ENCODE measurements at regions not wholly inside any gene's neighbourhood (a gene's known extent, or its start where the extent isn't known, plus 50 kb on each side); places are given as distances from the start of the nearest gene placed in this dataset.

DNA sequence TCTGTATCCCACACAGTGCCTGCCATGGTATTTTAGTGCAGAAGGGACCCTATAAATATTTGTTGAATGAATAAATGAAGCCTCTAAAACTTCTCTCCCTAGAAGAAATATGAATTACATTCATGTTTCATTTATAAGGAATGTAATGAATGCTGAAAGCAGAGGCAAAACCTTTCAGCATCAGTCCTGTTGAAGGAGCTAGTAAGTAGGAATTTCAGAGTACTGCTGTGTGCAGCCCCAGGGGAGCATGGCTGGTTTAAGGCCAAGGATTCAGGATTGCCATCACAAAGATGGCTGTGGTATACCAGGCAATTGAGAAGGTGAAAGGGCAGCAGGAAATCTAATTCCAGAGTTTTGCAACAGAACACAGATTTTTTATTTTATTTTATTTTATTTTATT is 1131.4 kb downstream of the IGSF11 start:
- H3K27me3 ChIP-seq (ENCODE audit: control insufficient read depth, insufficient read depth, low read length), result no peaks in the 10 kb centered on the region
- POLR2A ChIA-PET, result no interaction called here
- TF ChIP-seq, protein P1, sequence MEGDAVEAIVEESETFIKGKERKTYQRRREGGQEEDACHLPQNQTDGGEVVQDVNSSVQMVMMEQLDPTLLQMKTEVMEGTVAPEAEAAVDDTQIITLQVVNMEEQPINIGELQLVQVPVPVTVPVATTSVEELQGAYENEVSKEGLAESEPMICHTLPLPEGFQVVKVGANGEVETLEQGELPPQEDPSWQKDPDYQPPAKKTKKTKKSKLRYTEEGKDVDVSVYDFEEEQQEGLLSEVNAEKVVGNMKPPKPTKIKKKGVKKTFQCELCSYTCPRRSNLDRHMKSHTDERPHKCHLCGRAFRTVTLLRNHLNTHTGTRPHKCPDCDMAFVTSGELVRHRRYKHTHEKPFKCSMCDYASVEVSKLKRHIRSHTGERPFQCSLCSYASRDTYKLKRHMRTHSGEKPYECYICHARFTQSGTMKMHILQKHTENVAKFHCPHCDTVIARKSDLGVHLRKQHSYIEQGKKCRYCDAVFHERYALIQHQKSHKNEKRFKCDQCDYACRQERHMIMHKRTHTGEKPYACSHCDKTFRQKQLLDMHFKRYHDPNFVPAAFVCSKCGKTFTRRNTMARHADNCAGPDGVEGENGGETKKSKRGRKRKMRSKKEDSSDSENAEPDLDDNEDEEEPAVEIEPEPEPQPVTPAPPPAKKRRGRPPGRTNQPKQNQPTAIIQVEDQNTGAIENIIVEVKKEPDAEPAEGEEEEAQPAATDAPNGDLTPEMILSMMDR (IDR thresholded peaks at IDR 0.05; ENCODE audit: low read depth, low read length), result no peak
- no peaks in the 10 kb centered on the region for H3K9me3 ChIP-seq (ENCODE audit: control insufficient read depth, insufficient read depth, low read length)
- no peak overlapping the region for H3K4me3 ChIP-seq (ENCODE audit: low read depth, low read length)
- CTCF ChIA-PET, result interaction anchor here (0.6 kb wide), 1 partner anchor 259 kb away, joined by 7 read pairs; no protein-coding TSS in a partner anchor
- peak; percentile 43 for DNase-seq (ENCODE audit: low read depth, low spot score)
- no peak overlapping the region for H3K27ac ChIP-seq (ENCODE audit: low read depth, low read length)

DNA sequence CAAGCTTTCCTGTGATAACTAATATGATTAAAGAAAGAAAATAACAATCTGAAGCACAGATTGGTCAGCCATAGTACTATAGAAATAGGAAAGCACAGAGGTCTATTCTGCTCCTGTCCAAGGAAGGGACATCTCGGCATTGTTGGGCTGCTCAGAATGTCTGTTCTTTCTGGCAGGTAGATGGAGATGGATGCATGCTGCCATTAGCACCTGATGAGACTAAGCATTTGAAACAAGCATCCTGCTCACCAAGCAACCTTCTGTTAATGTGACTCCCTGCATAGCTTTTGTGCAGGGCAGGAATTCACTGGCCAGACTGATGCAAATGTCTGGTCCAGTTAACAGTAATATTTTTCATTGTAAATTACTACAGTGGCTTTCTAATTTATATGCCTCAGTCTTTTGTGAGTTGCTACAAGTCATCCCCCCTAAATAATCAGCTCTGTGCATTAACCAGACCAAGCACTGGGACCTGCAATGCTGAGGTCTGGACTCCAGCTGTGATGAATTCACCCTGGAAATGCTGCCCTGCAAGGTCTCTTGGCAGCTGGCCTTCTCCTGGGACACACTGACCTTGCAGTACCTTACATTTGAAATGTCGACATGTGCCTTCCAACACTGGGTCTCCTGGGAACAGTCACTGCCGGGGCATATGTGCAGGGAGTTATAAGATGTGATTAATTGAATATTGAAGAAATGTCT is 1123.7 kb downstream of the IGSF11 start:
- H3K4me3 ChIP-seq (ENCODE audit: low read depth, low read length), result no peak overlapping the region
- TF ChIP-seq, protein P1 (IDR thresholded peaks at IDR 0.05; ENCODE audit: low read depth, low read length), result no peak
- H3K27ac ChIP-seq (ENCODE audit: low read depth, low read length), result no peak overlapping the region
- ChIA-PET CTCF (no interaction called here), POLR2A (no interaction called here)
- no peaks in the 10 kb centered on the region for H3K27me3 ChIP-seq (ENCODE audit: control insufficient read depth, insufficient read depth, low read length)
- no peak for DNase-seq (ENCODE audit: low read depth, low spot score)
- H3K9me3 ChIP-seq (ENCODE audit: control insufficient read depth, insufficient read depth, low read length), result no peaks in the 10 kb centered on the region

DNA sequence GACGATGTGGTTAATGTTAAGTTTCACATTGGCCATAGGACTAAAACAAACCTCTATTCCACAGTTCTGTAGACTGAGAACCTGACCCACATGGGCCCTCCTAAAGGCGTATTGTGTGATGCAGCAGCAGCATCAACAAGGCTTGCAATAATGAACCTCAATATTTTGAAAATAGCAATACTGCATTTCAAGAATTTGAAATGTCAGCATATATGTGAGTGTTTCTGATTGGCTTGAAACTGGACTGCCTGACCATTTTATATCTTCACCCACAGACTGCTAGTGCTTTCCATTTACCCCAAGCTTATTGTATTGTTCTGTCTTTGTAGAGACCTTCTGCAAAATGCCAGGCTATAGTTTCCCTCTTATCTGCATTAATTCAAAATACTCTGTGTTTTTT is 1122.3 kb downstream of the IGSF11 start:
- no peaks in the 10 kb centered on the region for H3K9me3 ChIP-seq (ENCODE audit: control insufficient read depth, insufficient read depth, low read length)
- DNase-seq (ENCODE audit: low read depth, low spot score), result no peak
- H3K27me3 ChIP-seq (ENCODE audit: control insufficient read depth, insufficient read depth, low read length), result no peaks in the 10 kb centered on the region
- H3K4me3 ChIP-seq (ENCODE audit: low read depth, low read length), result no peak overlapping the region
- ChIA-PET CTCF (no interaction called here), POLR2A (no interaction called here)
- TF ChIP-seq, protein P1 (IDR thresholded peaks at IDR 0.05; ENCODE audit: low read depth, low read length), result no peak
- H3K27ac ChIP-seq (ENCODE audit: low read depth, low read length), result no peak overlapping the region

DNA sequence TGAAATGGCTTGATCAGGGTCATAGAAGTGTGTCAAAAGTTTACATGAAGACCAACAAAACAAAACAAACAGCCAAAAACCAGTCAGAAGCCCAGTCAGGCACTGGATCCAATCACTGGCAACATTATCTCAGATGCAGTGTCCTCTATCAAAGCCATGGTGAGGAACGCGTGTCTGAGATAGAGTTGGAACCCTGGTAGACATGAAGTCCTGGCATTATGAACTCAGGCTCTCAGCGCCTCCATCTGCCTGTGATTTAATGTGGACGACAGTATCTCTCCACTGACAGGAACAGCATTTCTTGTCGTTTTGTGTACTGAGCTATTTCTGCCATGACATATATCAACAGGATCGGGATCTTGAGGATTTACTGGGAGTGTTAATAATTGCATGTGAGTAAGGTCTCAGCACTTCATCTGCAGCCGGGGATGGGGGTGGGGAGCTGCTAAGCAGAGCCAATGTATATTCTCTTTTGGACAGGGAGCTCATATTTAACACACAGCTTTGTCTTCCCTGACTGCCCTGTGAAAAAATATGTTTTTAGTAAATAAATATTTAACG is 1120.0 kb downstream of the IGSF11 start:
- TF ChIP-seq, protein P1 (IDR thresholded peaks at IDR 0.05; ENCODE audit: low read depth, low read length), result no peak
- POLR2A ChIA-PET, result no interaction called here
- Histone ChIP-seq H3K9me3 (ENCODE audit: control insufficient read depth, insufficient read depth, low read length) (no peaks in the 10 kb centered on the region), H3K27me3 (ENCODE audit: control insufficient read depth, insufficient read depth, low read length) (no peaks in the 10 kb centered on the region), H3K27ac (ENCODE audit: low read depth, low read length) (no peak overlapping the region), H3K4me3 (ENCODE audit: low read depth, low read length) (no peak overlapping the region)
- CTCF ChIA-PET, result interaction anchor here (1.2 kb wide), 1 partner anchor 83 kb away, joined by 3 read pairs; no protein-coding TSS in a partner anchor
- no peak for DNase-seq (ENCODE audit: low read depth, low spot score)

DNA sequence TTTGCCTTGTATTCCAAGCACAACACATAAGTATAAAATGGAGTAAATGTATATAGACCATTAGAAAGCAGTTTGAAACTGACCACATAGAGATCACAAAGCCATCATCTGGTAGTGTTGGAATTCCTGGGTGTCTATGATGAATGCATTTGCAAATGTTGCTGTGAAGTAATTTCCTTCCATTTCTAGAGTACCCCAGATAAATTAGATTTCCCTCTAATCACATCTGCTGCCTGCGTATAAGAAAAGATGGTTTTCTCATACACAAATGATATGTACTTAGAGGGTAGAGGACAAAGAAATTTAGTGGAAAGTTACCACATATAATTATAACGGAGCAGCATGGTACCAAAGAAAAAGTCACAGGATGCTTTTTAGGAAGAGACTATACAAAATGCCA is 1117.8 kb downstream of the IGSF11 start:
- no peak for DNase-seq (ENCODE audit: low read depth, low spot score)
- H3K27ac ChIP-seq (ENCODE audit: low read depth, low read length), result no peak overlapping the region
- POLR2A ChIA-PET, result no interaction called here

More for the DNA sequence above, 1117.8 kb downstream of the IGSF11 start:
- TF ChIP-seq, protein P1 (IDR thresholded peaks at IDR 0.05; ENCODE audit: low read depth, low read length), result no peak
- H3K27me3 ChIP-seq (ENCODE audit: control insufficient read depth, insufficient read depth, low read length), result no peaks in the 10 kb centered on the region
- H3K9me3 ChIP-seq (ENCODE audit: control insufficient read depth, insufficient read depth, low read length), result no peaks in the 10 kb centered on the region
- CTCF ChIA-PET, result no interaction called here
- no peak overlapping the region for H3K4me3 ChIP-seq (ENCODE audit: low read depth, low read length)
